MM.1S (cell line): ENCODE measurements at regions not wholly inside any gene's neighbourhood (a gene's known extent, or its start where the extent isn't known, plus 50 kb on each side); places are given as distances from the start of the nearest gene placed in this dataset.

Experiments used
- EZH2phosphoT487 ChIP-seq: fragments of 300-600 bp; sonication (generic); IDR thresholded peaks from 2 replicates; pipeline ENCODE4 v1.6.1; 2018; ENCODE audit warnings: antibody characterized with exemption, low read length
- TF ChIP-seq, protein P1 (sequence below): fragments of 300-600 bp; sonication (generic); IDR thresholded peaks from 2 replicates; pipeline ENCODE4 v1.5.1; 2016; ENCODE audit warnings: antibody characterized with exemption, low read length, mixed read lengths

DNA sequence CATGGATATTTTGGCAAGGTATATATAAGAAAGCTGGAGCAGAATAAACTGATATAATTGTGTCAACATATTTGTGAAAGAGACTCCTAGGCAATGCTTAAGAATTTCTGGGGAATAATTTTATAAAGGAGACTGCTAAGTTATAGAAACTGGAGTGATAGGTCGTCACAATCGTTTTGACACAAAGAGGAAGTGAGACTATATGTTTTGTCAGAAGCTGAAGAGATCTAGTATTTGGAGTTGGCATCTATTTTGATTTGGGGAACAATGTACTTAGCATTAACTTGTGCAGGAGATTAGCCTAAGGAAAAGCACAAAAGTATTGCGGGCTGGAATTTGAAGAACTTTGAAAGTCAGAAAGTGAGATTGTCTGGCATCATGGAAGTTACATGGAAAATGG is 582.5 kb downstream of the TAF11L14 start:
- TF ChIP-seq, protein P1, sequence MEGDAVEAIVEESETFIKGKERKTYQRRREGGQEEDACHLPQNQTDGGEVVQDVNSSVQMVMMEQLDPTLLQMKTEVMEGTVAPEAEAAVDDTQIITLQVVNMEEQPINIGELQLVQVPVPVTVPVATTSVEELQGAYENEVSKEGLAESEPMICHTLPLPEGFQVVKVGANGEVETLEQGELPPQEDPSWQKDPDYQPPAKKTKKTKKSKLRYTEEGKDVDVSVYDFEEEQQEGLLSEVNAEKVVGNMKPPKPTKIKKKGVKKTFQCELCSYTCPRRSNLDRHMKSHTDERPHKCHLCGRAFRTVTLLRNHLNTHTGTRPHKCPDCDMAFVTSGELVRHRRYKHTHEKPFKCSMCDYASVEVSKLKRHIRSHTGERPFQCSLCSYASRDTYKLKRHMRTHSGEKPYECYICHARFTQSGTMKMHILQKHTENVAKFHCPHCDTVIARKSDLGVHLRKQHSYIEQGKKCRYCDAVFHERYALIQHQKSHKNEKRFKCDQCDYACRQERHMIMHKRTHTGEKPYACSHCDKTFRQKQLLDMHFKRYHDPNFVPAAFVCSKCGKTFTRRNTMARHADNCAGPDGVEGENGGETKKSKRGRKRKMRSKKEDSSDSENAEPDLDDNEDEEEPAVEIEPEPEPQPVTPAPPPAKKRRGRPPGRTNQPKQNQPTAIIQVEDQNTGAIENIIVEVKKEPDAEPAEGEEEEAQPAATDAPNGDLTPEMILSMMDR: no peak
- no peak for TF ChIP-seq EZH2phosphoT487
